Breast epithelium (tissue), 3 donors: ENCODE measurements at regions not wholly inside any gene's neighbourhood (a gene's known extent, or its start where the extent isn't known, plus 50 kb on each side); places are given as distances from the start of the nearest gene placed in this dataset.

Experiments used
- CTCF ChIP-seq, 3 donors: fragments of 450-650 bp; IDR thresholded peaks; one replicate each; pipeline ENCODE4 v1.5.1; 2016 to 2017; ENCODE audit warnings: antibody characterized with exemption in 3 of 3, mild to moderate bottlenecking in 3 of 3, moderate library complexity in 3 of 3
- POLR2A ChIP-seq: fragments of 450-650 bp; IDR thresholded peaks from one replicate; pipeline ENCODE4 v1.6.1; 2016; ENCODE audit warnings: antibody characterized with exemption, mild to moderate bottlenecking, moderate library complexity
- POLR2AphosphoS5 ChIP-seq, 3 donors: sonication (generic); formaldehyde crosslinking; IDR thresholded peaks; one replicate each; pipeline ENCODE4 v1.6.1; 2017; ENCODE audit warnings: antibody characterized with exemption in 3 of 3

- TF ChIP-seq POLR2A (no peak), CTCF (IDR thresholded peaks at IDR 0.05) (no peak), POLR2AphosphoS5 (IDR thresholded peaks at IDR 0.05) (no peak)
Measured at GRCh38 chr2:167450364-167450763, 562.1 kb downstream of the XIRP2 start.
